Stomach (tissue), 8 donors: ENCODE measurements at regions not wholly inside any gene's neighbourhood (a gene's known extent, or its start where the extent isn't known, plus 50 kb on each side); places are given as distances from the start of the nearest gene placed in this dataset.
"Not testable (repeated sequence)": the region's sequence is repeated elsewhere in the genome, so short reads cannot be mapped to it uniquely, and the experiment has no call there.

Source experiments
- DNase-seq, 2 donors: peaks; one replicate each; pipeline versions ENCODE4 v3.0.0 to v3.0.0-alpha.2; 2013 to 2019
- H3K27ac ChIP-seq, 5 donors: fragments of 200-600 bp in 4 of 5; sonication (generic) in 4 of 5; one replicate each; pipeline ENCODE4 v1.5.1; 2013 to 2019; ENCODE audit warnings: mild to moderate bottlenecking in 1 of 5, moderate library complexity in 1 of 5
- H3K27me3 ChIP-seq, 3 donors: fragments of 200-600 bp; sonication (generic); one replicate each; pipeline ENCODE4 v1.5.1; 2017 to 2019; ENCODE audit warnings: mixed run types in 1 of 3
- H3K36me3 ChIP-seq, 4 donors: fragments of 200-600 bp; sonication (generic); 1 replicate in 3 of 4; 2 replicates in 1 of 4; pipeline ENCODE4 v1.5.1; 2016 to 2019
- H3K4me1 ChIP-seq, 4 donors: fragments of 200-600 bp; sonication (generic); one replicate each; pipeline ENCODE4 v1.5.1; 2016 to 2019
- H3K4me3 ChIP-seq, 4 donors: fragments of 200-600 bp; sonication (generic) in 3 of 4; one replicate each; pipeline ENCODE4 v1.5.1; 2016 to 2019; ENCODE audit warnings: mild to moderate bottlenecking in 1 of 4
- H3K9me3 ChIP-seq, 4 donors: fragments of 200-600 bp; sonication (generic); one replicate each; pipeline ENCODE4 v1.5.1; 2016 to 2019
- CTCF ChIP-seq, 7 experiments: fragments of 450-650 bp in 4 of 7; fragments of 200-600 bp in 3 of 7; sonication (generic) in 3 of 7; IDR thresholded peaks; one replicate each; pipeline ENCODE4 v1.5.1; 2016 to 2019; ENCODE audit warnings: antibody characterized with exemption in 7 of 7, control low read depth in 2 of 7, mild to moderate bottlenecking in 1 of 7
- EP300 ChIP-seq: sonication (generic); formaldehyde crosslinking; IDR thresholded peaks from one replicate; pipeline ENCODE4 v1.6.1; 2017; ENCODE audit warnings: antibody characterized with exemption
- POLR2A ChIP-seq, 4 donors: fragments of 450-650 bp; IDR thresholded peaks; one replicate each; pipeline ENCODE4 v1.6.1; 2016; ENCODE audit warnings: antibody characterized with exemption in 4 of 4, control low read depth in 2 of 4, mild to moderate bottlenecking in 1 of 4, moderate library complexity in 1 of 4
- POLR2AphosphoS5 ChIP-seq, 3 donors: sonication (generic); formaldehyde crosslinking; IDR thresholded peaks; one replicate each; pipeline ENCODE4 v1.6.1; 2016; ENCODE audit warnings: antibody characterized with exemption in 3 of 3
- WGBS, 5 donors: extraction: QIAGEN DNeasy Blood & Tissue Kit in 3 of 5; methylation state at CpG; one replicate each; pipeline versions ENCODE4 v1.1.5 to v1.1.7; 2013 to 2018; 5-methylcytosine and 5-hydroxymethylcytosine counted together
- intact Hi-C: fragments of 100-400 bp; cut with DNase I; formaldehyde crosslinking; loops from one replicate; pipeline ENCODE4 v1.15.1; 2023; ENCODE audit warnings: low total_unique reads
- donor health status: healthy with polysubstance abuse.
- donor health status: Bipolar disorder and iron deficiency.
- donor health status: healthy.

DNA sequence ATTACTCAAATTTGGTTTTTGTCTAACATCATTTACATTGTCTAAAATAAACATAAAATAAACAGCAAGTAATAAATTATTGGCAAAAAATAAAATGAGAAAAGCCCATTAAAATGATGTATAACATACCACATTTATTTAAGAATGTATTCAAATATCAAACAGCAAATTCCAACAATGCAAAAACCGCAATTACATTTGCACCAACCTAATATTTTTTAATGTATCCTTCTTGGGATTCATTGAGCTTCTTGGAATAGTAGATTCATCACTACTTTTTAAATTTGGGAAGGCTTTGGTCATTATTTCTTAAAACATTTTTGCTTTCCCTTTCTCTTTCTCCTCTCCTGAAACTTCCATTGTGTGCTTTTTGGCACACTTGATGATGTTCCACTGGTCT lies 400.2 kb downstream of the MAGEE1 start:
- Histone ChIP-seq H3K9me3 (no peaks in the 10 kb centered on the region), H3K4me3 (no peak overlapping the region), H3K36me3 (no peaks in the 10 kb centered on the region), H3K4me1 (no peaks in the 10 kb centered on the region), H3K27ac (no peak overlapping the region), H3K27me3 (no peaks in the 10 kb centered on the region)
- 40 to 92% (median 79%) methylated on average over 1 of the region's 1 CpG for WGBS, 5 donors
- DNase-seq = no peak
- TF ChIP-seq EP300 (no peak), POLR2A (IDR thresholded peaks at IDR 0.05) (no peak), CTCF (IDR thresholded peaks at IDR 0.05) (no peak), POLR2AphosphoS5 (IDR thresholded peaks at IDR 0.05) (no peak)
- intact Hi-C loops = no loop called here

- DNase-seq = peak in 1 of 2 donors; percentile 4
- H3K27me3 ChIP-seq, H3K4me3 ChIP-seq, H3K9me3 ChIP-seq, H3K36me3 ChIP-seq, H3K27ac ChIP-seq, intact Hi-C loops, H3K4me1 ChIP-seq: not testable (repeated sequence)
- 0 to 44% (median 42%) methylated on average over 2 to 16 of the region's 16 CpGs for WGBS, 5 donors
Observed at GRCh38 chrX:76840902-76841301, 413.4 kb downstream of the MAGEE1 start.

GRCh38 chrX:76850851-76851250 lies 423.3 kb downstream of the MAGEE1 start:
- intact Hi-C loops = no loop called here
- H3K9me3 ChIP-seq = peaks cover 0 to 36% (median 23%) of the 10 kb centered on the region in 4 donors
- H3K27me3 ChIP-seq = no peaks in the 10 kb centered on the region
- DNase-seq = no peak
- WGBS, 5 donors = 28 to 42% (median 34%) methylated on average over 4 of the region's 4 CpGs
- no peak overlapping the region for H3K4me3 ChIP-seq
- H3K36me3 ChIP-seq = no peaks in the 10 kb centered on the region
- TF ChIP-seq CTCF (IDR thresholded peaks at IDR 0.05) (no peak), POLR2A (IDR thresholded peaks at IDR 0.05) (no peak), EP300 (no peak), POLR2AphosphoS5 (IDR thresholded peaks at IDR 0.05) (no peak)
- H3K4me1 ChIP-seq = no peaks in the 10 kb centered on the region
- no peak overlapping the region for H3K27ac ChIP-seq

DNA sequence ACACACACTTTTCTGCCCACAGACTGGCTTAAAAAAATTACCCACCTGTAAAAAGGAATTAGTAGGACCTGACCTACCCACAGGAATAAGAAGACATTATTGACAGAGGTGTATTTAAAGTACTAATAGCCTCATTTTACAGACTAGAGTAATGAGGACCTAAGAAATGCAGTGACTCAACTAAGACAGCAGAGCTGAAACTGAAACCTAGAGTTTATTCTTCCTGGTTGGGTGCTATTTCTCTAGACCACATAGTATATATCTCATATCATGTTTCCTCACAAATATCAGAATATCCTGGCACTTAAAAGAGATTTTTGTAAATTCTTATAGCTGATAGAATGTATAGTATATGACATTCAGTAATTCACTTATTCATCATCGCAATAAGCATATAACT lies 435.0 kb downstream of the MAGEE1 start:
- H3K27ac ChIP-seq = no peak overlapping the region
- intact Hi-C loops = no loop called here
- H3K27me3 ChIP-seq = no peaks in the 10 kb centered on the region
- no peaks in the 10 kb centered on the region for H3K36me3 ChIP-seq
- H3K4me3 ChIP-seq = no peak overlapping the region
- no peaks in the 10 kb centered on the region for H3K4me1 ChIP-seq
- no peaks in the 10 kb centered on the region for H3K9me3 ChIP-seq
- TF ChIP-seq POLR2A (IDR thresholded peaks at IDR 0.05) = no peak
- no peak for TF ChIP-seq EP300
- no peak for TF ChIP-seq POLR2AphosphoS5 (IDR thresholded peaks at IDR 0.05)
- no peak for TF ChIP-seq CTCF (IDR thresholded peaks at IDR 0.05)
- whole genome bisulfite sequencing, 5 donors = 85 to 96% (median 89%) methylated on average over 1 of the region's 1 CpG
- DNase-seq = no peak

DNA sequence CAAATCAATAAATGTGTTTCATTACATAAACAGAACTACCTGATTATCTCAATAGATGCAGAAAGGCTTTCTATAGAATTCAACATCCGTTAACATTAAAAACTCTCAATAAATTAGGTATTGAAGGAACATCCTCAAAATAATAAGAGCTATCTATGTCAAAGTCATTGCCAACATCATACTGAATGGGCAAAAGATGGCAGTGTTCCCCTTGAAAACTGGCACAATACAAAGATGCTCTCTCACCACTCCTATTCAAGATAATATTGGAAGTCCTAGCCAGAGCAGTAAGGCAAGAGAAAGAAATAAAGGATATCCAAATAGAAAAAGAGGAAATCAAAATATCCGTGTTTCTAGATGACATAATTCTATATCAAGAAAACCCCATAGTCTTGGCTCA lies 466.4 kb downstream of the MAGEE1 start:
- intact Hi-C loops = no loop called here
- H3K4me3 ChIP-seq = no peak overlapping the region
- WGBS, 5 donors = 42 to 80% (median 64%) methylated on average over 2 of the region's 2 CpGs
- TF ChIP-seq POLR2A (IDR thresholded peaks at IDR 0.05) = no peak
- no peak for TF ChIP-seq EP300
- no peaks in the 10 kb centered on the region for H3K36me3 ChIP-seq
- H3K27me3 ChIP-seq = no peaks in the 10 kb centered on the region
- H3K4me1 ChIP-seq = no peaks in the 10 kb centered on the region
- no peak overlapping the region for H3K27ac ChIP-seq
- DNase-seq = no peak
- peaks cover 0 to 25% (median 8%) of the 10 kb centered on the region in 4 donors for H3K9me3 ChIP-seq

DNA sequence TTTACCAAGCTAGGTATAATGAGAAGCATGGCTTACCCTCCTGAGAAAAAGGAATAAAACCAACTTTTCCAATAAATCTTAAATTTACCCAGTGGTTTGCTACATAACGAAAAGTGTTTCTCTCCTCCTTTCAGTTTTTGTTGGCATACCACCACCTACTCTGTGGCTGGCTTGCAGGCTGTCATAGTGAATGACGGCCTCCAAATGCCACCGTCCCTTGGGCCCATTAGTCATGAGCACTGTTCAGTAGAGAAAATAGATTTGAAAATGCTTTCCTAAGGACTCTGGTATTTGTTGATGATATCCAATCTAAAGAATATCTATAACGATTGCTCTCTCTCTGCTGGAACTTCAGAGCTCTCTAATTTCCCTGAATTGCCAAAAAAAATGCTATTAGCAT lies 488.3 kb downstream of the MAGEE1 start:
- no peak for TF ChIP-seq CTCF (IDR thresholded peaks at IDR 0.05)
- TF ChIP-seq POLR2A (IDR thresholded peaks at IDR 0.05) = no peak
- TF ChIP-seq EP300 = no peak
- TF ChIP-seq POLR2AphosphoS5 (IDR thresholded peaks at IDR 0.05) = no peak
- Histone ChIP-seq H3K4me3 (no peak overlapping the region), H3K27me3 (no peaks in the 10 kb centered on the region), H3K9me3 (peaks cover 0 to 12% (median 5%) of the 10 kb centered on the region in 4 donors), H3K27ac (no peak overlapping the region), H3K4me1 (no peaks in the 10 kb centered on the region), H3K36me3 (no peaks in the 10 kb centered on the region)
- intact Hi-C loops = no loop called here
- WGBS, 5 donors = 52 to 80% (median 70%) methylated on average over 4 of the region's 4 CpGs
- DNase-seq = no peak
